H4 (cell line): ENCODE measurements at regions not wholly inside any gene's neighbourhood (a gene's known extent, or its start where the extent isn't known, plus 50 kb on each side); places are given as distances from the start of the nearest gene placed in this dataset.

ENCODE experiments used
- DNase-seq: peaks from one replicate; pipeline ENCODE4 v3.0.0-alpha.2; 2015; ENCODE audit warnings: low spot score

DNA sequence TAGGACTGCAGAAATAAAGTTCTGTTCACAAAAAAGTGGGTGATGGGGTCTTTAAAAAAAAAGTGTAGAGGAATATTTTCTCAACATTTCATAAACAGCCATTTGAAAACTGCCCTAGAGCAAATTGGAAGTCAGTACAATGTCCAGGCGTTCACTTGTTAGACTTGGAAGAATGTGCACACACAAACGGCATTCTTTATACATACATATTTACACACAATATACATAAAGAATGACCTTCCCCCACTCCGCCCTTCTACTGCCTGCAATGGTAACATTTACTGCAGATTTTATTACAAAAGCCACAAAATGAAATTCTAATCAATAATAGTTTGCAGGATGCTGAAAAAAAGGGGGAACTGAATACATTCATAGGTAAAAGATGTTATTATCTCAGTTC, 103.4 kb upstream of the TOX3 start:
- DNase-seq, result no peak

DNA sequence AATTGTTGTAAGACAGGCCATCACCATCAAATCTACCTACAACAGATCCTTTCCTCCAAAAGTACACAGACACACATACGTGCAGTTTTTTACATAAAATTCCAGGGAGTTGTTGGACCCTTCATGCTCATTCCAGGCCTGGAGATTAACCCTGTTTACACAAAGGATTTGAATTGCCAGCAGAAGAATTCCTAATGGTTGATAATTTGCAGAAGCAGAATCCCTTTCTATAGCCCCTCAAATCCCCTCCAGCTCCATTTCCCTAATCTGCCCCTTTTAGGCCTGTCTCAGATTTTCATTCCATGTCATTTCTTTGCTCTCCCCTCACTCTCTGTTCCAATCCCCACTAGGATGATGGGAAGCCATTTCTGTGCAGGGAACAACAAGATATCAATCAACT, 102.9 kb upstream of the TOX3 start:
- DNase-seq, result no peak

GRCh38 chr16:52647588-52647987, 100.6 kb upstream of the TOX3 start:
- no peak for DNase-seq

DNA sequence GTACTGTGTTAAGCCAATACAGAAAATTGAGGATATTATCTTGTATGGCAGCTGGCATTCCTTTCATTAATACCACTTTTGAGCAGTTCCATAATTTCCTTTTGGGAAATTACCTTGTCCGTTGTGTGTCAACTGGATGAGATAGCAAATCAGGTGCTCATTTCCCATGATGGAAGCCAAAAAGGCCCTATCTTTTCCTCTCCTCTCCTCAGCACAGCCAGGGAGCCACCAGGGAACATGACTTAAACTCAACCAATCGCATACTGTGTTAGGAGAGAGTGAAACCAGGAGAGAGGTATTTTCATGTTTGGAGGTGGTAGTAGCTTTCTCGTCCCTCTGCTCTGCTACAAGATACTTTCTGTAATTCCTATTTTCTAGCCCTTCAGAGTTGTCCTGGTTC, 96.1 kb upstream of the TOX3 start:
- no peak for DNase-seq

DNA sequence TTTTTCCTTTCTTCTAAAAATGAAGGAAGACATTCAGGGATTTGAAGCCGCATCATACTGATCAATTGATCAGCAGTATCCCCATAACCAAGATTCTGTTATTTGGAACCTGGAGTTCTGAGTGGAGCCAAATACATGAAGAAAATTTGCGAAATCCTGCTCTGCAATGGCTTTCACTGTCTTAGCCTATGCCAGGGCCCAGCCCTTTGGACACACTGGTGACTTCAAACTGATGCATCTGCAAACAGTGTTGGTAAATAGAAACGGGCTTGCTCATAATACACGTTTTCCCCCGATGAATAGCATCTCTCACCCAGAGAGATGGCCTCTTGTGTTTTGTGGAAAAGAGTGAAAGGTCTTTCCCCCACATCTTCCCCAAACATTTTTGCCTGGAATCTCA, 87.6 kb upstream of the TOX3 start:
- no peak for DNase-seq

DNA sequence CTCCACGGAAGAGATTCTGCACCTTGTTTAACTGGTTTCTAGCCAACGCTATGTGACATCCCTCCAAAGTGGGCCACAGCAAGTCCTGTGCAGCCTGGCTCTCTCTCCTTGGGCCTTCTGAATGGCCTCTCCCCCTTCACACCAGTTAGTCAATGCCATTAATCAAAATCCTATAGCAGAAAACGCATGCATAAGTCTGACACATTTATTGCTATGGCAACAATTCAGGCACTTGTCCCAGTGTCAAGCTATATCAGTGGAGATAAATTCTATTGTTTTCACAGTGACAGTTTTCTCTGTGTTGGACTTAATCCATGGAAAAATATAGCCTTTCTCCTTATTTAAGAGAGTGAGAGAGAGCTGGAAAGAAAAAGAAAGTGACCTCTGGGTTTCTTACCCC, 87.2 kb upstream of the TOX3 start:
- no peak for DNase-seq

DNA sequence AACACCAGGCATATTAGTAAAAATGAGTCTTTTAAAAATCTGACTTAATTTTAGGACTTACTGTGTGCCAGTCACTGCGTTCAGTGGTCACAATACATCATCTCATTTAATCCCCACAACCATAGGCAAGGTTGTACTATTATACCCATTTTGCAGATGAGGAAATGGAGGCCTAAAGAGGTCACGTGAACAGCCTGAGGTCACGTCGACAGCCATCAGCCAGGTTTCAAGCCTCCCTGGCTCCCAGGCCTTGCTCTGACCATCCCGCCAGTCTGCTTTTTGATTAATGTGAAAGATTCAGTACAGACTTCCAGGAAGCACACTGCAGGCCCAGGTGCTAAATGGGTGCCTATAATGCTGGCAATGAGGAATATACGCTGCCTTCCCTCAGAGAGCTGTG, 86.3 kb upstream of the TOX3 start:
- DNase-seq, result no peak

- DNase-seq, result no peak
Observed at GRCh38 chr16:52631711-52632110, 84.8 kb upstream of the TOX3 start.

- DNase-seq, result no peak
Observed at GRCh38 chr16:52630711-52631110, 83.8 kb upstream of the TOX3 start.

GRCh38 chr16:52629296-52629695, 82.4 kb upstream of the TOX3 start:
- no peak for DNase-seq

GRCh38 chr16:52624891-52625290, 77.9 kb upstream of the TOX3 start:
- DNase-seq, result no peak

DNA sequence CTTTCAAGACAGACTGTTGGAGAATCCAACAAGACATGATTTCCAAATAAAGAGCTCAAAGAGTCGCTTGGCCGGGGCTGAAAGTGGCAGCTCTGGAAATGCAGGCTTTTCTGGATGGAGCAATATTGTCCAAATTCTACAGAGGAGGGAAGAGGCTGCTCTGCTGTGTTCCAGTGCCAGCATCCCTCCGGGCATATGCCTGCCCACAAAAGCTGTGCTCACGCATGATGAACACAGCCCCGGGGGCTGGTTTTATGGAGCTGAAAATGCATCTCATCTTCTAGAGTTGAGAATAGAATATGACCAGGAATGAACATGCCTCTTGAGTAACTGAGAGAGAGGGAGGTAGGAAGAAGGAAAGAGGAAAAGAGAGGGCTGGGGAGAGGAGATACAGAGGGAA, 74.7 kb upstream of the TOX3 start:
- DNase-seq, result no peak

DNA sequence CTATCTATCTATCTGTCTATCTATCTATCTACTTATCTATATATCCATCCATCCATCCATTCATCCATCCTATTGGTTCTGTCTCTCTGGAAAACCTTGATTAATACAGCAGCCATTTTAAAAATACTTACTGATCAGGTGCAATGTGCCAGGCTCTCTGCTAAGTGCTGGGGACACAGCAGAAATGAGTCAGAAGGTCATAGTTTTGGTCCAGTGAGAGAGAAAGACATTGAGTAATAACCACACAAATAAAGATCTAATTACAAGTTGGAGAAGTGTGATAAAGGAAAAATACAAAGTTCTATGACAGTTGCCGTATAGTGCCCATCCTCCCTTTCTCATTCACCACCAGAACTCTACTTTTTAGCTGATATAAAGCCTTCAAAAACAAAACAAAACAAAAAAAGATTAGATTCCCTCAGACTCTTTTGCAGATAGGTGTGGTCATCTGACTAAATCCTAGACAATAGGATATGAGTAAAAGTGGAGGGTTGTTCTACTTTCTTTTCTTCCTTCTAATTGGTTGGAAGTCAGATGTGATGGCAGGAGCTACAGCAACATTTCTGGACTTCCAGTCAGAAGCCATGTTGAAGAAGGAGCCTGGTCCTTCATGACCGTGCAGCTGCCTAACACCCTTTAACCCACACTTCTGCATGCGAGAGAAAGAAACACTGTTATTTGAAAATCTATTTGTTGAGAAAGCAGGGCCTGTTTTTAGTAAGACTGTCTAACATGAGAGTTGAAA, 72.0 kb upstream of the TOX3 start:
- no peak for DNase-seq

GRCh38 chr16:52617591-52617990, 70.6 kb upstream of the TOX3 start:
- DNase-seq, result no peak

DNA sequence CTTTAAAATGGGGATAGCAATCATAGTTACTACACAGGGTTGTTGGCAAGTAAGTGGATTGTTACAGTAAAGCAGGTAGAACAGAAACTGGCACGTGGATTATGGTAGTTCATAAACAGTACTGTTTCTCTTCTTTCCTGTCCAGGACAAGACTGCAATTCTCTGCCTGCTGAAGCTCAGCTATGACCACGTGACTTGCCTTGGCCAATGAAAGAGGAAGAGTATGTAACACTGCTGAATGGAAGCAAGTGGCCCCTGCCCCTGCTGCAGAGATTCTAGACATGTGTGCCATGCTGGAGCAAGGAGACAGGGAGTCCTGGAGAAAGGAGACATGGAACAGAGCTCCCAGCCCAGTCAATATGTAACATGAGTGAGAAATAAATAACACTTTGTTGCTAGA, 66.6 kb upstream of the TOX3 start:
- no peak for DNase-seq

- DNase-seq, result no peak
Observed at GRCh38 chr16:52611817-52612673, 65.1 kb upstream of the TOX3 start.

DNA sequence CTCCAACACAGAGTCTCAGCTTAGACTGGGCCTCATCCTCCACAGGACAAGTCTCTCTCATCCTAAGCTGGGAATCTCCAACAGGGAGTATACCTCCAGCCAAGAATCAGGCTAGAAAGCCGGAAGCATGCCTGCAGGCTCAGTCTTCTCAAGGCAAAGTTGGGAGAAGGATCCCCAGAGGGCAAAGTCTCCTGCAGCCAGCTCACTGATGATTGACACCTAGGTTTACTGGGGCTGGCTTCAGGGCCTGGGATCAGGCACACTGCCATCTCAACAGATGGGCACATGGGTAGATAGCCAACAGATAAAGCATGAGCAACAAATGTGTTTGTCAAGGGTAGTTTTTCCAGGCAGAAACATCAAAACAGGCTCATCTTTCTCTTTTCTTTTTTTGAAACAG, 56.1 kb upstream of the TOX3 start:
- no peak for DNase-seq

- no peak for DNase-seq
Observed at GRCh38 chr16:52597772-52598483, 51.0 kb upstream of the TOX3 start.

- DNase-seq, result no peak
Observed at GRCh38 chr16:52597073-52597771, 50.3 kb upstream of the TOX3 start.
